ENCODE measurements at regions not wholly inside any gene's neighbourhood (a gene's known extent, or its start where the extent isn't known, plus 50 kb on each side); places are given as distances from the start of the nearest gene placed in this dataset.

GRCh38 chr14:94989417-94989816 lies 167.9 kb downstream of the DICER1 start:
- Histone ChIP-seq H3K4me2 (no peak overlapping the region), H3K27ac (ENCODE audit: low read depth) (no peak overlapping the region), H3K4me3 (no peak overlapping the region), H4K20me1 (replicated peaks; ENCODE audit: insufficient read depth) (no peaks in the 10 kb centered on the region), H3F3A (replicated peaks; ENCODE audit: low read depth) (no peaks in the 10 kb centered on the region), H3K4me1 (ENCODE audit: insufficient read depth) (no peaks in the 10 kb centered on the region), H3K9me2 (ENCODE audit: insufficient read depth) (no peaks in the 10 kb centered on the region), H3K27me3 (ENCODE audit: insufficient read depth) (no peaks in the 10 kb centered on the region), H2AFZ (no peak overlapping the region), H3K36me3 (ENCODE audit: insufficient read depth) (no peaks in the 10 kb centered on the region), H3K79me2 (replicated peaks; ENCODE audit: insufficient read depth) (no peaks in the 10 kb centered on the region)
- Mint-ChIP-seq H3K27ac (no peak overlapping the region), H3K4me1 (no peaks in the 10 kb centered on the region), H3K27me3 (ENCODE audit: insufficient read depth, low read depth, poor library complexity) (peaks cover 2% of the 10 kb centered on the region), H3K4me3 (no peak overlapping the region), H3K9me3 (peaks cover 7% of the 10 kb centered on the region; the same call in 2 of the 3 replicates), H3K36me3 (ENCODE audit: low read depth) (peaks cover 3% of the 10 kb centered on the region; the same call in 1 of the 3 replicates)
- ATAC-seq (no peak), DNase-seq (ENCODE audit: low spot score) (no peak)
- TF ChIP-seq STAT1 (IDR thresholded peaks at IDR 0.05; ENCODE audit: unreplicated experiment) = no peak
- no peak for TF ChIP-seq NANOG (IDR thresholded peaks at IDR 0.05; ENCODE audit: borderline replicate concordance)
- no peak for TF ChIP-seq ZNF114 (CRISPR knock-in tag; IDR thresholded peaks at IDR 0.05)
- TF ChIP-seq JUNB (IDR thresholded peaks at IDR 0.05; ENCODE audit: unreplicated experiment) = no peak
- no peak for TF ChIP-seq CREB1 (CRISPR knock-in tag; IDR thresholded peaks at IDR 0.05; ENCODE audit: low read depth)
- no peak for TF ChIP-seq REST (IDR thresholded peaks at IDR 0.05; ENCODE audit: unreplicated experiment)
- no peak for TF ChIP-seq EZH2 (IDR thresholded peaks at IDR 0.05; ENCODE audit: low read depth, unreplicated experiment)
- TF ChIP-seq POLR2AphosphoS5 (IDR thresholded peaks at IDR 0.05; ENCODE audit: low read depth) = no peak
- no peak for TF ChIP-seq EZH2phosphoT487 (IDR thresholded peaks at IDR 0.05; ENCODE audit: unreplicated experiment)
- TF ChIP-seq, protein P1, sequence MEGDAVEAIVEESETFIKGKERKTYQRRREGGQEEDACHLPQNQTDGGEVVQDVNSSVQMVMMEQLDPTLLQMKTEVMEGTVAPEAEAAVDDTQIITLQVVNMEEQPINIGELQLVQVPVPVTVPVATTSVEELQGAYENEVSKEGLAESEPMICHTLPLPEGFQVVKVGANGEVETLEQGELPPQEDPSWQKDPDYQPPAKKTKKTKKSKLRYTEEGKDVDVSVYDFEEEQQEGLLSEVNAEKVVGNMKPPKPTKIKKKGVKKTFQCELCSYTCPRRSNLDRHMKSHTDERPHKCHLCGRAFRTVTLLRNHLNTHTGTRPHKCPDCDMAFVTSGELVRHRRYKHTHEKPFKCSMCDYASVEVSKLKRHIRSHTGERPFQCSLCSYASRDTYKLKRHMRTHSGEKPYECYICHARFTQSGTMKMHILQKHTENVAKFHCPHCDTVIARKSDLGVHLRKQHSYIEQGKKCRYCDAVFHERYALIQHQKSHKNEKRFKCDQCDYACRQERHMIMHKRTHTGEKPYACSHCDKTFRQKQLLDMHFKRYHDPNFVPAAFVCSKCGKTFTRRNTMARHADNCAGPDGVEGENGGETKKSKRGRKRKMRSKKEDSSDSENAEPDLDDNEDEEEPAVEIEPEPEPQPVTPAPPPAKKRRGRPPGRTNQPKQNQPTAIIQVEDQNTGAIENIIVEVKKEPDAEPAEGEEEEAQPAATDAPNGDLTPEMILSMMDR (conservative IDR thresholded peaks at IDR 0.05; ENCODE audit: low read depth in 2 of 2) = no peak
- TF ChIP-seq, protein P2, sequence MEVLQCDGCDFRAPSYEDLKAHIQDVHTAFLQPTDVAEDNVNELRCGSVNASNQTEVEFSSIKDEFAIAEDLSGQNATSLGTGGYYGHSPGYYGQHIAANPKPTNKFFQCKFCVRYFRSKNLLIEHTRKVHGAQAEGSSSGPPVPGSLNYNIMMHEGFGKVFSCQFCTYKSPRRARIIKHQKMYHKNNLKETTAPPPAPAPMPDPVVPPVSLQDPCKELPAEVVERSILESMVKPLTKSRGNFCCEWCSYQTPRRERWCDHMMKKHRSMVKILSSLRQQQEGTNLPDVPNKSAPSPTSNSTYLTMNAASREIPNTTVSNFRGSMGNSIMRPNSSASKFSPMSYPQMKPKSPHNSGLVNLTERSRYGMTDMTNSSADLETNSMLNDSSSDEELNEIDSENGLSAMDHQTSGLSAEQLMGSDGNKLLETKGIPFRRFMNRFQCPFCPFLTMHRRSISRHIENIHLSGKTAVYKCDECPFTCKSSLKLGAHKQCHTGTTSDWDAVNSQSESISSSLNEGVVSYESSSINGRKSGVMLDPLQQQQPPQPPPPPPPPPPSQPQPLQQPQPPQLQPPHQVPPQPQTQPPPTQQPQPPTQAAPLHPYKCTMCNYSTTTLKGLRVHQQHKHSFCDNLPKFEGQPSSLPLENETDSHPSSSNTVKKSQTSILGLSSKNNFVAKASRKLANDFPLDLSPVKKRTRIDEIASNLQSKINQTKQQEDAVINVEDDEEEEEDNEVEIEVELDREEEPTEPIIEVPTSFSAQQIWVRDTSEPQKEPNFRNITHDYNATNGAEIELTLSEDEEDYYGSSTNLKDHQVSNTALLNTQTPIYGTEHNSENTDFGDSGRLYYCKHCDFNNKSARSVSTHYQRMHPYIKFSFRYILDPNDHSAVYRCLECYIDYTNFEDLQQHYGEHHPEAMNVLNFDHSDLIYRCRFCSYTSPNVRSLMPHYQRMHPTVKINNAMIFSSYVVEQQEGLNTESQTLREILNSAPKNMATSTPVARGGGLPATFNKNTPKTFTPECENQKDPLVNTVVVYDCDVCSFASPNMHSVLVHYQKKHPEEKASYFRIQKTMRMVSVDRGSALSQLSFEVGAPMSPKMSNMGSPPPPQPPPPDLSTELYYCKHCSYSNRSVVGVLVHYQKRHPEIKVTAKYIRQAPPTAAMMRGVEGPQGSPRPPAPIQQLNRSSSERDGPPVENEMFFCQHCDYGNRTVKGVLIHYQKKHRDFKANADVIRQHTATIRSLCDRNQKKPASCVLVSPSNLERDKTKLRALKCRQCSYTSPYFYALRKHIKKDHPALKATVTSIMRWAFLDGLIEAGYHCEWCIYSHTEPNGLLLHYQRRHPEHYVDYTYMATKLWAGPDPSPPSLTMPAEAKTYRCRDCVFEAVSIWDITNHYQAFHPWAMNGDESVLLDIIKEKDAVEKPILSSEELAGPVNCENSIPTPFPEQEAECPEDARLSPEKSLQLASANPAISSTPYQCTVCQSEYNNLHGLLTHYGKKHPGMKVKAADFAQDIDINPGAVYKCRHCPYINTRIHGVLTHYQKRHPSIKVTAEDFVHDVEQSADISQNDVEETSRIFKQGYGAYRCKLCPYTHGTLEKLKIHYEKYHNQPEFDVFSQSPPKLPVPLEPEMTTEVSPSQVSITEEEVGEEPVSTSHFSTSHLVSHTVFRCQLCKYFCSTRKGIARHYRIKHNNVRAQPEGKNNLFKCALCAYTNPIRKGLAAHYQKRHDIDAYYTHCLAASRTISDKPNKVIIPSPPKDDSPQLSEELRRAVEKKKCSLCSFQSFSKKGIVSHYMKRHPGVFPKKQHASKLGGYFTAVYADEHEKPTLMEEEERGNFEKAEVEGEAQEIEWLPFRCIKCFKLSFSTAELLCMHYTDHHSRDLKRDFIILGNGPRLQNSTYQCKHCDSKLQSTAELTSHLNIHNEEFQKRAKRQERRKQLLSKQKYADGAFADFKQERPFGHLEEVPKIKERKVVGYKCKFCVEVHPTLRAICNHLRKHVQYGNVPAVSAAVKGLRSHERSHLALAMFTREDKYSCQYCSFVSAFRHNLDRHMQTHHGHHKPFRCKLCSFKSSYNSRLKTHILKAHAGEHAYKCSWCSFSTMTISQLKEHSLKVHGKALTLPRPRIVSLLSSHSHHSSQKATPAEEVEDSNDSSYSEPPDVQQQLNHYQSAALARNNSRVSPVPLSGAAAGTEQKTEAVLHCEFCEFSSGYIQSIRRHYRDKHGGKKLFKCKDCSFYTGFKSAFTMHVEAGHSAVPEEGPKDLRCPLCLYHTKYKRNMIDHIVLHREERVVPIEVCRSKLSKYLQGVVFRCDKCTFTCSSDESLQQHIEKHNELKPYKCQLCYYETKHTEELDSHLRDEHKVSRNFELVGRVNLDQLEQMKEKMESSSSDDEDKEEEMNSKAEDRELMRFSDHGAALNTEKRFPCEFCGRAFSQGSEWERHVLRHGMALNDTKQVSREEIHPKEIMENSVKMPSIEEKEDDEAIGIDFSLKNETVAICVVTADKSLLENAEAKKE (CRISPR knock-in tag; IDR thresholded peaks at IDR 0.05) = no peak
- TF ChIP-seq, protein P3, sequence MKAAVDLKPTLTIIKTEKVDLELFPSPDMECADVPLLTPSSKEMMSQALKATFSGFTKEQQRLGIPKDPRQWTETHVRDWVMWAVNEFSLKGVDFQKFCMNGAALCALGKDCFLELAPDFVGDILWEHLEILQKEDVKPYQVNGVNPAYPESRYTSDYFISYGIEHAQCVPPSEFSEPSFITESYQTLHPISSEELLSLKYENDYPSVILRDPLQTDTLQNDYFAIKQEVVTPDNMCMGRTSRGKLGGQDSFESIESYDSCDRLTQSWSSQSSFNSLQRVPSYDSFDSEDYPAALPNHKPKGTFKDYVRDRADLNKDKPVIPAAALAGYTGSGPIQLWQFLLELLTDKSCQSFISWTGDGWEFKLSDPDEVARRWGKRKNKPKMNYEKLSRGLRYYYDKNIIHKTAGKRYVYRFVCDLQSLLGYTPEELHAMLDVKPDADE (IDR thresholded peaks at IDR 0.05) = no peak
- TF ChIP-seq ZNF331 (CRISPR knock-in tag; IDR thresholded peaks at IDR 0.05; ENCODE audit: low read depth) = no peak
